22Rv1 (cell line): ENCODE measurements at regions not wholly inside any gene's neighbourhood (a gene's known extent, or its start where the extent isn't known, plus 50 kb on each side); places are given as distances from the start of the nearest gene placed in this dataset.

Experiments used
- H3K27ac ChIP-seq: fragments of 450-650 bp; 2 replicates; pipeline ENCODE4 v1.5.1; 2017
- ZFX ChIP-seq: fragments of 450-650 bp; IDR thresholded peaks from 2 replicates; pipeline ENCODE4 v1.6.1; 2017; ENCODE audit warnings: antibody characterized with exemption, borderline replicate concordance
- TF ChIP-seq, protein P1 (sequence below): fragments of 450-650 bp; IDR thresholded peaks from 2 replicates; pipeline ENCODE4 v1.5.1; 2017; ENCODE audit warnings: mild to moderate bottlenecking

DNA sequence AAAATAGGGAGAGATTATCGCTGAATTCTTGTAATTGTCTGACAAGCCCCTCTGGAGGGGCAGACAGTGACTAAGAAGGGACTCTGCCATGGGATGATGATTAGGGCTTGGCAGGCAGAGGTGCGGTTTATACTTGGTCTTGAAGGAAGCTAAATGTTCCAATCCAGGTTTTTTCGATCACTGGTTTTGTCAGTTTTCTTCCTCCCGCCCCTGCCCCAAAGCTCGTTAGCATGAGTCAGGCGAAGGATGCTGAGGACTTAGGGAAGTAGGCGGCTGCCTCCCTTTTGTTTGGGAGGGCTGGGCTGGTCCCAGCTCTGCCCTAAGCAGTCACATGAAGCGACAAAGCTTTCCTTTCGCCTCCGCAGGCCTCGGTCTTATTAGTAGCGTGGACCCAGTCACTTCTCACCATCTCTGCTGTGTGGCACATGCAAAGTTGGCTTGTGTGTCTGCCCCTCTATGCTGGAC is 314.2 kb downstream of the CDC5L start:
- H3K27ac ChIP-seq: no peak overlapping the region
- TF ChIP-seq, protein P1, sequence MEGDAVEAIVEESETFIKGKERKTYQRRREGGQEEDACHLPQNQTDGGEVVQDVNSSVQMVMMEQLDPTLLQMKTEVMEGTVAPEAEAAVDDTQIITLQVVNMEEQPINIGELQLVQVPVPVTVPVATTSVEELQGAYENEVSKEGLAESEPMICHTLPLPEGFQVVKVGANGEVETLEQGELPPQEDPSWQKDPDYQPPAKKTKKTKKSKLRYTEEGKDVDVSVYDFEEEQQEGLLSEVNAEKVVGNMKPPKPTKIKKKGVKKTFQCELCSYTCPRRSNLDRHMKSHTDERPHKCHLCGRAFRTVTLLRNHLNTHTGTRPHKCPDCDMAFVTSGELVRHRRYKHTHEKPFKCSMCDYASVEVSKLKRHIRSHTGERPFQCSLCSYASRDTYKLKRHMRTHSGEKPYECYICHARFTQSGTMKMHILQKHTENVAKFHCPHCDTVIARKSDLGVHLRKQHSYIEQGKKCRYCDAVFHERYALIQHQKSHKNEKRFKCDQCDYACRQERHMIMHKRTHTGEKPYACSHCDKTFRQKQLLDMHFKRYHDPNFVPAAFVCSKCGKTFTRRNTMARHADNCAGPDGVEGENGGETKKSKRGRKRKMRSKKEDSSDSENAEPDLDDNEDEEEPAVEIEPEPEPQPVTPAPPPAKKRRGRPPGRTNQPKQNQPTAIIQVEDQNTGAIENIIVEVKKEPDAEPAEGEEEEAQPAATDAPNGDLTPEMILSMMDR: no peak
- no peak for TF ChIP-seq ZFX

DNA sequence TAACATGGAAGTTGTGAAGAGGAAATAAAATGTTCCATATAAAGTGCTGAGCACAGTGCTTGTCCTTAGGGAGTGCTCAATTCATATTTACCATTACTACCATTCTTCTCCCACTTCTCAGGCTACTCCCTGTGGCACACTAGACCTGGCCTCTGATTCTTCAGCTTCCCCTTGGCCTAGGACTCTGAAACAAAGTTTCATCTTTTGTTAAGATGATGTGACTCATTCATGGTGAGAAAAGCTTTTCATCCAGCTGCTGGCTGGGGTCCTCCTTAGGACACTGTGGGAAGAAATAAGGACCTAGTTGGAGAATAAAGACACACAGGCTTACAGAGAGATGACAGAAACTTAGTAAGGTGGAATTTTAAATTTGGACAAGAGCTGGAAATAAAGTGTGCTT is 314.8 kb downstream of the CDC5L start:
- no peak overlapping the region for H3K27ac ChIP-seq
- no peak for TF ChIP-seq ZFX
- TF ChIP-seq, protein P1: no peak

DNA sequence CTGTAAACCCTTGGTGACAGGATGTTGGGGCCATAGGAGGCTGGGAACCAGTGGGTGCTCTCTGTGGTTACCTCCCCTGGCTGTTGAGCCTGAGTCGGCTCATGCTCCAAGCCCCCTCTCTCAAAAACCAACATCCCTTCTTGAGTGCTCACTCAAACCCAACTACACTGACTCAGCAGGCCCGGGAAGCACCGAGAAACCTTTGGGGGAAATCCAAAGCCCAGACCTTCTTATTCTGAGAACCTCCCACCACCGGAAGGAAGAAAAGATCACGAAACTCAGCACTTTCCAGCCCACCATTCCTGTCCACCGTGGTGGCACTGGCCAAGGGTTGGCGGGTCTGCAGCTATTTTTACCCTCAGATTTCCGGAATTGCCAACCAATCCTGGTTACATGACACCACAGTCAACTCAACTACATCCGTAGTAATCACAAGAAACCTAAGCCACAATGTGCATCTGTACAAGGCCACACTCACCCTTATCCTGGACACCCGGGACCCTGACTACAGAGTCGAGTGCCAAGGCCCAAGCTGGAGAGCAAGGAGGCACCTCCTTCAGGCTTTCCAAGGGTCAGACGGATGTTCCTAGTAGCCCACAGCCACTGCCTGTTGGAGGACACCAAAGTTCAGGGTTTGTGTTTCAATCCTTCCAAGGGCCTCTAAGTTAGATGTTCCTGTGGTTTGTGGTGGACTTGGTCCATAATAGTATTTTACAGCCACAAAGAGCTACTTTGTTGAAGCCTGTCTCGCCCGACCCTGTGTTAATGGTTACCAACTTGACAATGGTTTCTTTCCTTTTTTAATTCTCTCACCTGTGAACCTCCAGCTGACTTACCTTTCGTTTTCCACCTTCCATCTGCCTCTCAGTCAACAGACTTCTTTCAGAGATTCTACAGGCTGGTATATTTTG is 317.0 kb downstream of the CDC5L start:
- H3K27ac ChIP-seq: no peak overlapping the region
- TF ChIP-seq, protein P1: no peak
- TF ChIP-seq ZFX: no peak

DNA sequence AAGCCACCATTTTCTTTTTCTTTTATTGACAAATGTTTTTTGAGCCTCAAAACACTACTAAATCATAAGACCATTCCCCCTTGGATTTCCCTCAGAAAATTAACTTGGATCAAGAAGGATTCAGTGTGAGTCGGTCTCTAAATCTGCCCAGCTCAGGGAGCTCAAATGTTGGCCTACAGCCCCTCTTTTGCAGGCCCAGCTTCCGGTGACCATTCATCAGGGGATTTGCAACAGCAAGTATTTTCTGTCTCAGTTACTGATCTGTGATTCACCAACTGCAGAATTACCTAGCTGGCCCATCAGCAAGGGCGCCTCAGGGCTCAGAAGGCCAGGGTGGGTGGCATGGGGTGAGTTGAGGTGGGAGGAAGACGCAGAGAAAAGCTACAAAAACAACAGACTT is 318.1 kb downstream of the CDC5L start:
- no peak for TF ChIP-seq ZFX
- TF ChIP-seq, protein P1: no peak
- no peak overlapping the region for H3K27ac ChIP-seq

DNA sequence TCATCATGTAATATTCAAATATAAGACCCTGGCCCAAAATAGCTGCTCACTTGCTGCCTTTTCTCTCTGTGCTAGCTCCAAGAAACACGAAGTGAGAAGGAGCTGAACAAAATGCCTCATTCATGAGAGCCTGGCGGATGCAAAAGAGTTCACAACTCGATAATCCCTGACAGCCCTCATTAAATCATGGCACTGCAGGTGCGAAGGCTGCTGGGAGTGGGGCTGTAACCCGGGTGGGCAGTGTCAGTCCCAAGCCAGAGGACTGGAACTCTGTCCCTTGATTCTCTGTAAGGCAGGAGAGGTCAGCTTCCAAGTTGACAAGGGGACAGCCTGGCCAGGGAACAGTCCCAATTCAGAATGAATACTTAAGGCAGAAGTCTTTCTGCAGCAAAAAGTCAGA is 318.5 kb downstream of the CDC5L start:
- no peak overlapping the region for H3K27ac ChIP-seq
- TF ChIP-seq, protein P1: no peak

DNA sequence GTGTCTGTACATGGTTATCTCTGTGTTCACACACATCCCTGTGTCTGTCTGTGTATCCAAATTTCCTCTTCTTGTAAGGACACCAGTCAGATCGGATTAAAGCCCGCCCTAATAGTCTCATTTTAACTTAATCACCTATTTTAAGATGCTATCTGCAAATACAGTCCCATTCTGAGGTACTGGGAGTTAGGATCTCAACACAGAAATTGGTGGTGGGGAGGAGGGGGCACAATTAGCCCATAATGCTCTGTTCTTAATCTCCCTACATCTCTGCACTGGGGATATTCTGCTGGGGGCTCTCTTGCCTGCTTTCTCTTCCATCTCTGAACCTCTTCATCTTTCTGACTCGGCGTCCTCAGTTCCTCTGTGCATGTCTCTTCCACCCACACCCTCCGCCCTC is 320.7 kb downstream of the CDC5L start:
- TF ChIP-seq, protein P1: no peak
- no peak for TF ChIP-seq ZFX
- H3K27ac ChIP-seq: no peak overlapping the region

DNA sequence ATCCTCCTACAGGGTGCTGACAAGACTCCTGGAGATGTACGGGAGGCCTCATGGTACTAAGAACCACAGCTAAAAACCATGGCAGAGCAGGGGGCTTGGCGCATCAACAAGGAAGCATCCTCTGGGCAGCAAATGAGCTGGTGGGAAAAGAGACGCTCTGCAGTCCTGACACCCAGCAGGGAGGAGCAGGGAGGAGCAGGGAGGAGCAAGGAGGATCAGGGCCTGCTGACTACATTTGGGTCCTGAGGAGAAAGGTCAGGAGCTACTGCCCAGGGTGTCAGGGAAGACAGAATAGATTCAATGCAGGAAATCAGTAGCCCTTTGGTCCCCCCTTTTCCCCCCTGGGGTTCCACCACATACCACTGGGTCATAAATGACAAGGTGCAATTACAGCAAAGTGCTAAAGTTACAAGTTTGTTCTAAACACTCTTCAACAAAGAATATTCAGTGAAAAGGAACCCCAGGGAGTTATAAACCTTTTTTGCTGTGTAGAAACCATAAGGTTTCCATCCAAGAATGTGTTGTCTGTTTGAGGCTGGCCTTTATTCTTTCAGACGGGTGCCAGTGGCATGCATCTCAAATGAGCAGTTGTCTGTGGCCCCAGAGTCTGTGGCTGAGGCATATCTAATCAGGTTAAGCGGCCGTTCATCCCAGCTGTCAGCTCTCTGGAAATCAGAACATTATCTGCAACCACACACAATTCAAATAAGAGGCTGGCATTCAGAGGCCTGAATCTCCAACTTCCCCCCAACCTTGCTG is 325.0 kb downstream of the CDC5L start:
- H3K27ac ChIP-seq: no peak overlapping the region
- TF ChIP-seq, protein P1: no peak
- no peak for TF ChIP-seq ZFX
